ENCODE measurements at regions not wholly inside any gene's neighbourhood (a gene's known extent, or its start where the extent isn't known, plus 50 kb on each side); places are given as distances from the start of the nearest gene placed in this dataset.
"Not testable (repeated sequence)": the region's sequence is repeated elsewhere in the genome, so short reads cannot be mapped to it uniquely, and the experiment has no call there.

DNA sequence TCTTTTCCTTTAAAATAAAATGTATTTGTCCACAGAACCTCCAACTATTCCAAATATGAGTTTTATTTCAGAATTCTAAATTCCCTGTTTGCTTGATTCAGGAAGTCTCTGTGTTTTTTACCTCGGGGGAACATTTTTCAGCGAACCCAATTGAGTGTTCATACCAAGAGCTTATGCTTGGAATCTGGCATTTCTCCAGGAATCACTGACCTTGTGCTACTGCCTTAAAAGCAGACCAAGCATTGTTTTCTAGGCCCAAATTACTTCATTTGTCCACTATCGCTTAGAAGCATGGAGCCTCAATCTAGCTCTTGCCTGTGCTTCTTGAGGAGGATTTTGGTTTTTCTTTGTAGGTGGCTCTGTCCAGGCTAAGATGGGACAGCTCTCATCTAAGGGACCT is 59.4 kb downstream of the EBLN1 start:
- no peak overlapping the region for H3K27ac ChIP-seq
- TF ChIP-seq, protein P1, sequence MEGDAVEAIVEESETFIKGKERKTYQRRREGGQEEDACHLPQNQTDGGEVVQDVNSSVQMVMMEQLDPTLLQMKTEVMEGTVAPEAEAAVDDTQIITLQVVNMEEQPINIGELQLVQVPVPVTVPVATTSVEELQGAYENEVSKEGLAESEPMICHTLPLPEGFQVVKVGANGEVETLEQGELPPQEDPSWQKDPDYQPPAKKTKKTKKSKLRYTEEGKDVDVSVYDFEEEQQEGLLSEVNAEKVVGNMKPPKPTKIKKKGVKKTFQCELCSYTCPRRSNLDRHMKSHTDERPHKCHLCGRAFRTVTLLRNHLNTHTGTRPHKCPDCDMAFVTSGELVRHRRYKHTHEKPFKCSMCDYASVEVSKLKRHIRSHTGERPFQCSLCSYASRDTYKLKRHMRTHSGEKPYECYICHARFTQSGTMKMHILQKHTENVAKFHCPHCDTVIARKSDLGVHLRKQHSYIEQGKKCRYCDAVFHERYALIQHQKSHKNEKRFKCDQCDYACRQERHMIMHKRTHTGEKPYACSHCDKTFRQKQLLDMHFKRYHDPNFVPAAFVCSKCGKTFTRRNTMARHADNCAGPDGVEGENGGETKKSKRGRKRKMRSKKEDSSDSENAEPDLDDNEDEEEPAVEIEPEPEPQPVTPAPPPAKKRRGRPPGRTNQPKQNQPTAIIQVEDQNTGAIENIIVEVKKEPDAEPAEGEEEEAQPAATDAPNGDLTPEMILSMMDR (IDR thresholded peaks at IDR 0.05): no peak

DNA sequence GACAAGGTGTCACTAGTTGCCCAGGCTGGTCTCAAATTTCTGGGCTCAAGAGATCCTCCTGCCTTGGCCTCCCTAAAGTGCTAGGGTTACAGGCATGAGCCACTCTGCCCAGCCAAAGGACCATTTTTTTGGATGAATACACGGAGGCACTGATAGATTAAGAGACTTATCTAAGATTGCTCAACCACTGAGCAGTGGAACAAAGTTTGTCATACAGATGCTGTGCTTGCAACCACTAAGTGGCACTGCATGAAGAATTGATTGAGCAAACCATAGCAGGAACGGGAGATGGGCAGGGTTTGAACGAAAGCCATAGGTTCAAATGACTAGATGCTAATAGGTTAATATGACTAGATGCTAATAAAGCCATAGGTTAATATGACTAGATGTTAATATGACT is 61.1 kb downstream of the EBLN1 start:
- Histone ChIP-seq H3K9me3 (no peaks in the 10 kb centered on the region), H3K27ac (no peak overlapping the region), H3K4me3 (ENCODE audit: low read depth in 1 of 2, low read length in 1 of 2) (no peak overlapping the region), H3K4me1 (ENCODE audit: control insufficient read depth in 1 of 2, insufficient read depth in 1 of 2, low read depth in 1 of 2, low read length in 1 of 2) (no peaks in the 10 kb centered on the region), H3K36me3 (no peaks in the 10 kb centered on the region), H3K27me3 (no peaks in the 10 kb centered on the region)
- TF ChIP-seq, protein P1 (IDR thresholded peaks at IDR 0.05): no peak

More for the DNA sequence above, 59.4 kb downstream of the EBLN1 start:
- Histone ChIP-seq H3K4me3 (ENCODE audit: low read depth in 1 of 2, low read length in 1 of 2) (no peak overlapping the region), H3K36me3 (no peaks in the 10 kb centered on the region), H3K27me3 (no peaks in the 10 kb centered on the region), H3K4me1 (ENCODE audit: control insufficient read depth in 1 of 2, insufficient read depth in 1 of 2, low read depth in 1 of 2, low read length in 1 of 2) (no peaks in the 10 kb centered on the region), H3K9me3 (no peaks in the 10 kb centered on the region)

DNA sequence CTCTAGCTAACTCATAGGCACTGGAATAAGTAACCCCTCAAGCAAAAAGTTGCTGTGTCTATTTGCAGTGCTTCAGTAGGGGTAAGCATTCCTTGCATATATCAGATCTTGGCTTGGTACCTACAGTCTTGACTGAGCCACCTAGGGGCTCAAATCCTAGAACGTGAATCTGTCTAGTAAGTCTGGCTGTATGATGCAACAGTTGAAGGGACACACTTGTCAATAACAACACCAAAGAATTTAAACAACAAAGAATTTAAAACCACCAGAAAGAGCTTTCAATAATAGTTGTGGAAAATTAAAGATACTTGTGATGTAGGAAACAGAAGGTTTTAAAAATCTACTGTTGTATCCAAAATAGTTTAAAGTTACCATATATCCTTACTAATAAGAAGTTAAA is 65.4 kb downstream of the EBLN1 start:
- Histone ChIP-seq H3K4me1 (ENCODE audit: control insufficient read depth in 1 of 2, insufficient read depth in 1 of 2, low read depth in 1 of 2, low read length in 1 of 2) (no peaks in the 10 kb centered on the region), H3K4me3 (ENCODE audit: low read depth in 1 of 2, low read length in 1 of 2) (no peak overlapping the region), H3K27me3 (no peaks in the 10 kb centered on the region), H3K9me3 (no peaks in the 10 kb centered on the region), H3K36me3 (no peaks in the 10 kb centered on the region), H3K27ac (no peak overlapping the region)
- TF ChIP-seq, protein P1 (IDR thresholded peaks at IDR 0.05): no peak

DNA sequence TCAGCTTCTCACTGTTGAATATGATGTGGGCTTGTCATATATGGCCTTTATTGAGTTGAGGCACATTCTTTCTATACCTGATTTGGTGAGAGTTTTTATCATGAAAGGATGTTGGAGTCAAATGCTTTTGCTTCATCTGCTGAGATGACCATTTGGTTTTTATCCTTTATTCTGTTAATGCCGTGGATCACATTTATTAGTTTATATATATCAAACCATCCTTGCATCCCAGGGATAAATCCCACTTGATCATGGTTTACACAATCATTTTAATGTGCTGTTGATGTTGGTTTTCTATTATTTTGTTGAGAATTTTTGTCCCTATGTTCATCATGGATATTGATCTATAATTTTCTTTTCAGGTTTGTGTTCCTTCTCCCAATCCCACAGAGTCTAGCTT is 67.0 kb downstream of the EBLN1 start:
- H3K4me3 ChIP-seq (ENCODE audit: low read depth in 1 of 2, low read length in 1 of 2): no peak overlapping the region
- TF ChIP-seq, protein P1 (IDR thresholded peaks at IDR 0.05): no peak
- H3K9me3 ChIP-seq: no peaks in the 10 kb centered on the region
- H3K27me3 ChIP-seq: no peaks in the 10 kb centered on the region
- no peaks in the 10 kb centered on the region for H3K4me1 ChIP-seq (ENCODE audit: control insufficient read depth in 1 of 2, insufficient read depth in 1 of 2, low read depth in 1 of 2, low read length in 1 of 2)
- H3K27ac ChIP-seq: no peak overlapping the region
- H3K36me3 ChIP-seq: no peaks in the 10 kb centered on the region

DNA sequence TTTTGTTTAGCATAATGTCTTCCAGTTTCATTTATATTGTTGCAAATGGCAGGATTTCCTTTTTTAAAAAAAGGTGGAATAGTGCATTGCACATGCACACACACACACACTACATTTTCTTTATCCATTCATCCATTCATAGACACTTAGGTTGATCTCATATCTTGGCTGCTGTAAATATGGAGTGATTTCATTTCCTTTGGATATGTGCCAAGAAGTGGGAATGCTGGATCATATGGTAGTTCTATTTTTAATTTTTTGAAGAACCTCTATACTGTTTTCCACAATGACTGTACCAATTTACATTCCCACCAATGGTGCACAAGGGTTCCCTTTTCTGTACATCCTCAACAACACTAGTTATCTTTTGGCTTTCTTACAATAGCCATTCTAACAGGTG is 68.9 kb downstream of the EBLN1 start:
- Histone ChIP-seq H3K9me3 (no peaks in the 10 kb centered on the region), H3K27ac (no peak overlapping the region), H3K4me1 (ENCODE audit: control insufficient read depth in 1 of 2, insufficient read depth in 1 of 2, low read depth in 1 of 2, low read length in 1 of 2) (no peaks in the 10 kb centered on the region), H3K4me3 (ENCODE audit: low read depth in 1 of 2, low read length in 1 of 2) (no peak overlapping the region), H3K36me3 (no peaks in the 10 kb centered on the region), H3K27me3 (no peaks in the 10 kb centered on the region)
- TF ChIP-seq, protein P1 (IDR thresholded peaks at IDR 0.05): no peak

DNA sequence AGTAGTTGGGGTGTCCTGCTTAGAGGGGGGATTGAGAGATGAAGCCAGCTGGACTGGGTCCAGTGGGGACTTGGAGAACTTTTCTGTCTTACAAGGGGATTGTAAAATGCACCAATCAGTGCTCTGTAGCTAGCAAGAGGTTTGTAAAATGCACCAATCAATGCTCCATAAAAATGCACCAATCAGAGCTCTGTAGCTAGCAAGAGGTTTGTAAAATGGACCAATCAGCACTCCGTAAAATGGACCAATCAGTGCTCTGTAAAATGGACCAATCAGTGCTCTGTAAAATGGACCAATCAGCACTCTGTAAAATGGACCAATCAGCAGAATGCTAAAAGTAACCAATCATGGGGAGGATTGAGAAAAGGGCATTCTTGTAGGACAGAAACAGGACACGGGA is 71.9 kb downstream of the EBLN1 start:
- H3K27me3 ChIP-seq; H3K27ac ChIP-seq; H3K36me3 ChIP-seq; H3K9me3 ChIP-seq; H3K4me3 ChIP-seq (ENCODE audit: low read depth in 1 of 2, low read length in 1 of 2); H3K4me1 ChIP-seq (ENCODE audit: control insufficient read depth in 1 of 2, insufficient read depth in 1 of 2, low read depth in 1 of 2, low read length in 1 of 2): not testable (repeated sequence)

All from neutrophil (primary cell).